ENCODE measurements at regions not wholly inside any gene's neighbourhood (a gene's known extent, or its start where the extent isn't known, plus 50 kb on each side); places are given as distances from the start of the nearest gene placed in this dataset.

DNA sequence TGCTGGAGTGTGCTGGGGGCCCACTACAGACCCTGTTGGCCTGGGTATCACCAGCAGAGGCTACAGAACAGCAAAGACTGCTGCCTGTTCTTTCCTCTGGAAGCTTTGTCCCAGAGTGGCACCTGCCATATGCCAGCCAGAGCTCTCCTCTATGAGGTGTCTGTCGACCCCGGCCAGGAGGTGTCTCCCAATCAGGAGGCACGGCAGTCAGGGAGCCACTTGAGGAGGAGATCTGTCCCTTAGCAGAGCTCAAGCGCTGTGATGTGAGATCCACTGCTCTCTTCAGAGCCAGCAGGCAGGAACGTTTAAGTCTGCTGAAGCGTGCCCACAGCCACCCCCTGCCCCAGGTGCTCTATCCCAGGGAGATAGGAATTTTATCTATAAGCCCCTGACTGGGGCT, 316.2 kb downstream of the ETV1 start:
- TF ChIP-seq POLR2AphosphoS5 (IDR thresholded peaks at IDR 0.05; ENCODE audit: insufficient read depth, low read depth, low read length) (no peak), CTCF (IDR thresholded peaks at IDR 0.05; ENCODE audit: extremely low read depth in 1 of 2, insufficient read depth in 1 of 2, low read depth in 1 of 2, low read length in 2 of 2) (no peak), EZH2 (IDR thresholded peaks at IDR 0.05; ENCODE audit: borderline replicate concordance, low read depth, low read length, severe bottlenecking) (no peak)

Data from endothelial cell of umbilical vein (primary cell).